Fibroblast of skin of left biceps (primary cell): ENCODE measurements at regions not wholly inside any gene's neighbourhood (a gene's known extent, or its start where the extent isn't known, plus 50 kb on each side); places are given as distances from the start of the nearest gene placed in this dataset.

Source experiments
- DNase-seq, 2 experiments: peaks; one replicate each; pipeline ENCODE4 v3.0.0-alpha.2; 2013; ENCODE audit warnings: low read depth in 2 of 2

DNA sequence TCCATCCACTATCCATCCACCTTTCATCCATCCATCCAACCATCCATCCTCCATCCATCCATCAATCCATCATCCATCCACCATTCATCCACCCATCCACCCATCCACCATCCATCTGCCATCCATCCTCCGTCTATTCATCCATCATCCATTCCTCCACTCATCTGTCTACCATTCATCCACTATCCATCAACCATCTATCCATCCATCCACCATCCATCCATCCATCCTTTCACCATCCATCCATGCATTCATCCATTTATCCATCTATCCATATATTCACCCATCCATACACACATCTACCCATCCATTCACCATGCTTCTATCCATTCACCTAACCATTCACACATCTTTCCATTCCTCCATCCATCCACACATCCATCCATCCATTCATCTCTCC is 207.0 kb upstream of the CDH4 start:
- no peak for DNase-seq

DNA sequence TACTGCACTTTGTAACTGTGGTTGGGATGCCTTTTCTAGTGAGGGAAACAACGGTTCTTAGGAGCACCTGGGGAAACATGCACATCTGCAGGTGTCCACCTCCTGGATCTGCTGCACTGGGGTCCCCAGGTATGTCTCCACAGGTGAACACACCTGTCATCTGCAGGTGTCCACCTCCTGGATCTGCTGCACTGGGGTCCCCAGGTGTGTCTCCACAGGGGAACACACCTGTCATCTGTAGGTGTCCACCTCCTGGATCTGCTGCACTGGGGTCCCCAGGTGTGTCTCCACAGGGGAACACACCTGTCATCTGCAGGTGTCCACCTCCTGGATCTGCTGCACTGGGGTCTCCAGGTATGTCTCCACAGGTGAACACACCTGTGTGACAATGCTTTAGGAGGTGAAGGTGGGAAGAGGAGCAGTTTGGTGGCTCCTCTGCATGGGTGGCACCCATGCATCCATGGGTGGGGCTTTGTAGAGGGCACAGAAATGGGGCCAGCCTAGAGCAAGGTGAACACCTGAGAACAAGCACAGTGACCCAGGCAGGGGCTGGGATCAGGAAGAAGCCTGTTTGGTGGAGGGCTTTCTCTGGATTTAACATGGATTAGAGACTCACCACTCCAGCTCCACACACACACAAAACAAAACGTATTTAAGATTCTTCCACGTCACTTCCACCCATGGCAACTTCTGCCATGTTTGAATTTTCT is 206.0 kb upstream of the CDH4 start:
- DNase-seq, result no peak

DNA sequence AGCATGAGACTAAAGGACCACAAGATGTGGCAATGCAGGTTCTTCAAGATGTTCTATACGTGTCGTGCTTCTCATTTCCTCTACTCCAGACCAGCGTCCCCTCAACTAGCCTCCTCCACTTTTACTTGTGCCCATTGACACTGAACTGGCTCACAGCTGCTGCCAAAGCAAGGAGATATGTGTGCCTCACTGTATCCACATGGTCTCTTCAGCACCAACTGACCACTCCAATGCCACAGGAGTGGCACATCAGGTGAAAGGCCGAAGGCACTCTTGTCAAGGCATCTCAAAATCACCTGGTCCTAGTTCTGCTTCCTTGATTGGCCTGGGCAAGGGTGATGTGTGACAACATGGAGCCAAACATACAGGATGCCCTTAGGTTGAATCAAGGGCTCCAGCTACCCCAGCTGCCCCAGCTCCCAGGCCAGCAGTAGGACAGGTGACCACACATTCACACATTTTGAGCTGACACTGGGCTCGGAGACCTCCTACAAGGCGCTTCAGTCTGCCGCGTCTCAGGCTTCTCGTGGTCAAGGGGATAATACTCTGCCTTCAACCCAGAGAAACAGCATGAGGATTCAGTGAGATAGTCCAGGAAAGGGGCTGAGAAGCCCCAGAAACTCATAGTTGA is 205.2 kb upstream of the CDH4 start:
- no peak for DNase-seq

- DNase-seq, result no peak
These were observed 204.5 kb upstream of the CDH4 start for GRCh38 chr20:61047515-61047914.

DNA sequence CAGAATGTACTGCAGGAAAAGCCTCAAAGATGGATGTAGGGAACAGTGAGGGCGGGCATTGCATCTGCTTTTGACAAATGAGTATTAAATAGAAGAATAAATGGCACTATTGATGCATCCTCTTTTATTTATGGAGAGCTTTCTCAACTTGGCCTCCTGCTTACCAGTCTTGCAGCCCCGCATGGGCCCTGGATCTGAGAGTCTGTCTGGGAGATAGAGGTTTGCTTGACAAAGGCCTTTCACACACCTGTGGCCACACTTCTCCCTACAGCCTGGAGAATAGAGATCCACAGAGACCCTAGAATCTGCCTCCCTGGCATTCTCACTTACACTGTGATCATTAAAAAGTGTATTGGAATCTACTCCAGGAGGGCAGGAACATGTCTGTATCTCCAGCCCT is 203.8 kb upstream of the CDH4 start:
- DNase-seq, result no peak

DNA sequence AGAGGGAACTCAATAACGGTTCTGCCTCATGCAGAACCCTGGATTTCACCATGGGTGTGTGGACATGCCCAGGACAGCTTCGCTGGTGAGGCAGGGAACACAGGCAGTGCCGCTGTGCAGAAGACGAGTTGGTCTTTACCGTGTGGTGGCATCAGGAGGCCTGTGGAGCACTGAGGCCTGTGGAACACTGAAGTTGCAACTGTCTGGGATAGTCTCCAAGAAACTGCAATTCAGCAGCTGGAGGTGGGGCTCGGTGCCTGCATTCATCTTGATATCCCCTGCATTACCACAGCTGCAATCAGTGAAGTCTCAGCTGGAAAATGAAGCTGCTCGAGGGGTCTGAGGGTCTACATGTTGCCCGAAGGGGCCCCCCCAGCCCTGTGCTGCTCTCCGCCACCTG is 202.4 kb upstream of the CDH4 start:
- DNase-seq, result no peak

- DNase-seq, result no peak
These were observed 201.6 kb upstream of the CDH4 start for GRCh38 chr20:61050336-61050890.

GRCh38 chr20:61052195-61052750 is 199.8 kb upstream of the CDH4 start:
- DNase-seq, result no peak

- DNase-seq, result no peak
These were observed 199.2 kb upstream of the CDH4 start for GRCh38 chr20:61052776-61053442.

DNA sequence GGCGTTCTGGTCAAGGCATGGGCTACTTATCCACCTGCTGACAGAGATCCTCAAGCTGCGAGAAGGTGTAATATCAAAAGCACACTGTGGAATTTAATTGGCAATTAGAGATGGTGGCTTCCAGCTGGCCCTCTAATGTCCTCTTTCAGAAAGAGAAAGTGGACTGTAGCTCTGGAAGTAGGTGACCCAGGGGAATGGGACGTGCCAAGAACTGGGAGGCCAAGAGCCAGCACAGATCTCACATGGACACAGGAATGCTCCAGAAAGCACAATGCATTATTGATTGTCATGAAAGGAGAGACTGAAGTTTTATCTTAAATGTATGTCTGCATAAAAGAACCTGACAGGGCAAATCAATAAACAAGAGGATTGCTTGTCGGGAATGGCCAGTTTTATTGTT is 198.6 kb upstream of the CDH4 start:
- no peak for DNase-seq

GRCh38 chr20:61053889-61054288 is 198.2 kb upstream of the CDH4 start:
- DNase-seq, result no peak

GRCh38 chr20:61054411-61054810 is 197.7 kb upstream of the CDH4 start:
- no peak for DNase-seq

DNA sequence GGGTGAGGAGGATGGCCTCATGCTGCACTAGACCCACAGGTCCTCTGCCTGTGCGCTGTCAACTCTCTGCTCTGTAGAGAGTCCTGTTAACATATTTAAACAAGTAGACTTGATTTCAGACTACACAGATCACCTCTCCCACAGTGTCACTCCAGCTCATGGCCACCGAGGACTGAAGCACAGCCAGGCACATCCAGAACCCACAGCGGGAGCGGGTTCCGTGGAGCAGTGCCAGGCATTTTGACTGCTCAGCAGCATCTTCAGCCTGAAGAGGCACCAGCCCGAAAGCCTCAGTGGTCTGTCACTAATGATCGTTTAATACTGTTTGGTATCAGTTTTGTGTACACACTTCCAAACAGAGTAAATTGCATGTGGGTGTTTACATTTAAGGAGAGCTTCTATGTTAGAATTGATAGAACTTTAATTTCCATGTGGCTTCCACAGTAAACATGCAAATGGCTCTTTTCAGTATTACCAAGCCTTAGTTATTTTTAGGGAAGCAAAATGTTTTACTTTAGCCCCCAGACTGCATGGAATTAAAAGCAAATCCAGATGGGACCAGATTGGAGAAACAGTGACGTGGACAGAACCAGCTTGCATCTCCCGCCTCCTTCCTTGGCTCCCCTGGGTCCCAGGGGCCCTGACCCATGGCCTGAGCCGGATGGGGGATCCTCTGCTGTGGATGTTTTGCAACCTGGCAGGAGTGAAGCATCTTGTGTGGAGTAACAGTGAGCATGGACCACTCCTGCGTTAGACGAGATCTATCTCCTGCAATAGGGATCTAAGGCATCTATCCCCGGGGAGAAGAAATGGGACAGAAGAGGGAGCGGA is 196.7 kb upstream of the CDH4 start:
- DNase-seq, result no peak

DNA sequence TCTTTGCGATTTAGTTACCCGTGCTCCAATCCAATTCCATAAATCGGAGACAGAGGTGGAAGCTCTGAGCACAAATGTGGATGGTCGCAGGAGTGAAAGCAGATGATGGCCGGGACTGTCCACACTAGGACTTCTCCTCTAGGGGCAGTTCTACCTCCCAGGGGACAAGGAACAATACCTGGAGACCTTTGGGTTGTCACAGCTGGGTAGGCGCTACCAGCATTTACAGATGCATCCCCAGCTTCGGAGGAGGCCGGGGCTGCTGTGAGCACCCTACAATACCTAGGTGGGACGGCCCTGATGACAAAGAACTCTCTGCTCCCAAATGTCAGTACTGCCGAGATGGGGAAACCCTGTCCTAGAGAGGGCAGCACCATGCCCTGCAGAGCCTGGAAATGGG is 195.9 kb upstream of the CDH4 start:
- no peak for DNase-seq

- DNase-seq, result no peak
These were observed 195.2 kb upstream of the CDH4 start for GRCh38 chr20:61056627-61057442.

DNA sequence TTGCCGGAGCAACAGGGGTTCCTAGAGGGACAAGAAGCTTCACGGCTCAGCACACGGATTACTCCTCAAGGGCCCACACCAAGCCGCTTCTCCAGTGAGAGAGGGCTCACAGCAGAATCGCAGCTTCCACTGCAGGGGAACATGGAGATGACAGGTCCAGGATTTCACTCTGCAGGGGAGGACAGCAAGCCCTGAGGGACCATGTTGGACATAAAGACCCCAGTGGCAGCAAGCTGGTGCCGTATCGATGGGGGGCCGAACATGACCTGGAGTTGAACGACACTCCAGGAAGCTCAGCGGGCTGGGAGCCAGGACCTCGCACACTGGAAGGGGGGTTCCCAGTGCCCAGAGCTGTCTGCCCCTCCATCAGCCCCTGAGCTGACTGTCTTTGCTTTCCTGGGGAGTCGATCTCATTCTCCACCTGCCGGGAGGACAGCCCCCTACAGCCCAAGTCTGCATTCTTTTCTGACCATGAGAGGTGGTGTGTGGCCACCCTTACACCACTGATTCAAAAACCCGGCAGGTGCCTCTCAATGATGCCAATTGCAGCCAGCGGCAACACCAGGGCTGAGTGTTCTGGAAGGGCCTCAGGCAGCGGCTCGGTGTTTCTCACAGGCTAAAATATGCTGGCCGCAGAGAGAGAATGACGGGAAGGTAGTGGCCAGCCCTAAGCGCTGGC is 194.5 kb upstream of the CDH4 start:
- DNase-seq, result no peak

DNA sequence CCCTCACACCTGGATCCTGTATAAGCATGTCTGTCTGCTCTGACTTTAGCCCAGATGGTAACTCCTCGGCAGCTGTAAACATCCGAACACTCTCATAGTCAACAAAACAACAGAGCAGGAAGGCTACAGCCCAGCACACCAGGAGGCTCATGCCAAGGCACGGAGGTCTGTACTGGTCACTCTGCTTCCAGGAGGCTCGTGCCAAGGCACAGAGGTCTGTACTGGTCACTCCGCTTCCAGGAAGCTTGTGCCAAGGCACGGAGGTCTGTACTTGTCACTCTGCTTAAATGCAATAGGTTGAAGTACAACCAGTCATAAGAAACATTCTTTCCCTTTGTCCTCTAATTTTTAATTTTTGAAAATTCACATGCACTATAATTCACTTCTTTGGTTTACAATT is 190.1 kb upstream of the CDH4 start:
- no peak for DNase-seq

- no peak for DNase-seq
These were observed 186.2 kb upstream of the CDH4 start for GRCh38 chr20:61065853-61066252.

- DNase-seq, result no peak
These were observed 185.5 kb upstream of the CDH4 start for GRCh38 chr20:61066526-61066925.

- DNase-seq, result no peak
These were observed 184.8 kb upstream of the CDH4 start for GRCh38 chr20:61067221-61067620.
